Spleen (tissue), 7 donors: ENCODE measurements at regions not wholly inside any gene's neighbourhood (a gene's known extent, or its start where the extent isn't known, plus 50 kb on each side); places are given as distances from the start of the nearest gene placed in this dataset.

ENCODE experiments used
- CTCF ChIP-seq, 11 experiments: fragments of 200-600 bp in 7 of 11; fragments of 450-650 bp in 4 of 11; sonication (generic) in 4 of 11; IDR thresholded peaks in 8 of 11; conservative IDR thresholded peaks in 3 of 11; 1 replicate in 7 of 11; 2 replicates in 4 of 11; pipeline versions ENCODE4 v1.4.0 to v1.8.0; 2016 to 2021; ENCODE audit warnings: antibody characterized with exemption in 11 of 11, inconsistent platforms in 4 of 11, mild to moderate bottlenecking in 1 of 11
- POLR2A ChIP-seq, 3 donors: fragments of 450-650 bp; IDR thresholded peaks; one replicate each; pipeline ENCODE4 v1.5.1; 2017; ENCODE audit warnings: antibody characterized with exemption in 3 of 3, mild to moderate bottlenecking in 1 of 3
- POLR2AphosphoS5 ChIP-seq, 3 donors: sonication (generic); formaldehyde crosslinking; IDR thresholded peaks; one replicate each; pipeline ENCODE4 v1.5.1; 2017; ENCODE audit warnings: antibody characterized with exemption in 3 of 3
- donor health status: DM: no; HTN: no; CAD: no; lungs with moderate emphysema.
- donor health status: DM: no; HTN: no; CAD: no.
- donor health status: DM: no; HTN: no; CAD: no.

- TF ChIP-seq CTCF (IDR thresholded peaks at IDR 0.05 in 8 of 11, conservative IDR thresholded peaks at IDR 0.05 in 3 of 11) (no peak), POLR2AphosphoS5 (IDR thresholded peaks at IDR 0.05) (no peak), POLR2A (IDR thresholded peaks at IDR 0.05) (no peak)
Measured at GRCh38 chr12:46907791-46908190, 82.0 kb upstream of the SLC38A4 start.
